GM23338 (cell line): ENCODE measurements at regions not wholly inside any gene's neighbourhood (a gene's known extent, or its start where the extent isn't known, plus 50 kb on each side); places are given as distances from the start of the nearest gene placed in this dataset.

Experiments
- ATAC-seq: fragments of 200-7000 bp; cut with Tn5 transposase; 3 replicates; pipeline ENCODE4 v1.9.1; 2020
- DNase-seq: peaks from one replicate; pipeline ENCODE4 v3.0.0-alpha.2; 2015; ENCODE audit warnings: low spot score
- H2AFZ ChIP-seq: fragments of 200-600 bp; sonication (generic); 2 replicates; pipeline ENCODE4 v1.8.0; 2016; ENCODE audit warnings: antibody characterized with exemption, mild to moderate bottlenecking, moderate library complexity
- H3F3A ChIP-seq: fragments of 200-600 bp; sonication (generic); replicated peaks from 2 replicates; pipeline ENCODE4 v1.8.0; 2017; ENCODE audit warnings: antibody characterized with exemption, mixed run types, low read depth
- H3K27ac ChIP-seq: fragments of 200-600 bp; sonication (generic); 2 replicates; pipeline ENCODE4 v1.6.1; 2016; ENCODE audit warnings: low read depth
- H3K27me3 ChIP-seq: fragments of 200-600 bp; sonication (generic); 2 replicates; pipeline ENCODE4 v1.8.0; 2016; ENCODE audit warnings: mild to moderate bottlenecking, mixed run types, moderate library complexity; ENCODE audit not compliant: insufficient read depth
- H3K36me3 ChIP-seq: fragments of 200-600 bp; sonication (generic); 2 replicates; pipeline ENCODE4 v1.8.0; 2016; ENCODE audit warnings: mild to moderate bottlenecking; ENCODE audit not compliant: insufficient read depth
- H3K4me1 ChIP-seq: fragments of 200-600 bp; sonication (generic); 2 replicates; pipeline ENCODE4 v1.8.0; 2016; ENCODE audit warnings: mild to moderate bottlenecking, moderate library complexity; ENCODE audit not compliant: insufficient read depth
- H3K4me2 ChIP-seq: fragments of 200-600 bp; sonication (generic); 2 replicates; pipeline ENCODE4 v1.7.1; 2017; ENCODE audit warnings: mixed run types
- H3K4me3 ChIP-seq: fragments of 200-600 bp; sonication (generic); 2 replicates; pipeline ENCODE4 v1.6.1; 2016; ENCODE audit warnings: mixed run types
- H3K79me2 ChIP-seq: fragments of 200-600 bp; sonication (generic); replicated peaks from 2 replicates; pipeline ENCODE4 v1.8.0; 2017; ENCODE audit warnings: mild to moderate bottlenecking; ENCODE audit not compliant: insufficient read depth
- H3K9me2 ChIP-seq: fragments of 200-600 bp; sonication (generic); 2 replicates; pipeline ENCODE4 v1.8.0; 2017; ENCODE audit not compliant: insufficient read depth
- H4K20me1 ChIP-seq: fragments of 200-600 bp; sonication (generic); replicated peaks from 2 replicates; pipeline ENCODE4 v1.8.0; 2017; ENCODE audit warnings: mild to moderate bottlenecking; ENCODE audit not compliant: insufficient read depth
- H3K27ac Mint-ChIP-seq: 2 replicates; pipeline ENCODE4 v1.8.0; 2020; ENCODE audit warnings: inconsistent platforms, mild to moderate bottlenecking, moderate library complexity, mixed read lengths
- H3K27me3 Mint-ChIP-seq: 3 replicates; pipeline ENCODE4 v1.8.0; 2022; ENCODE audit warnings: low read depth, mild to moderate bottlenecking, moderate library complexity, mixed read lengths, inconsistent platforms; ENCODE audit not compliant: insufficient read depth, poor library complexity
- H3K36me3 Mint-ChIP-seq: 3 replicates; pipeline ENCODE4 v1.8.0; 2021; ENCODE audit warnings: low read depth, mild to moderate bottlenecking, inconsistent platforms, moderate library complexity, mixed read lengths
- H3K4me1 Mint-ChIP-seq: 3 replicates; pipeline ENCODE4 v1.8.0; 2020; ENCODE audit warnings: mild to moderate bottlenecking, inconsistent platforms, mixed read lengths
- H3K4me3 Mint-ChIP-seq: 3 replicates; pipeline ENCODE4 v1.8.0; 2021; ENCODE audit warnings: moderate library complexity, mild to moderate bottlenecking, inconsistent platforms, mixed read lengths
- H3K9me3 Mint-ChIP-seq: 3 replicates; pipeline ENCODE4 v1.8.0; 2020; ENCODE audit warnings: moderate library complexity, mild to moderate bottlenecking, inconsistent platforms, mixed read lengths
- CREB1 ChIP-seq: fragments of 250-450 bp; sonication (Bioruptor Pico); IDR thresholded peaks from 2 replicates; pipeline ENCODE4 v1.5.0; 2020; ENCODE audit warnings: low read depth, mild to moderate bottlenecking, moderate library complexity
- ETS1 ChIP-seq: IDR thresholded peaks from 2 replicates; pipeline ENCODE4 v1.6.1; 2016; ENCODE audit warnings: antibody characterized with exemption
- EZH2 ChIP-seq: fragments of 200-600 bp; sonication (generic); IDR thresholded peaks from one replicate; pipeline ENCODE4 v1.8.0; 2017; ENCODE audit warnings: antibody characterized with exemption, mild to moderate bottlenecking, low read depth; ENCODE audit not compliant: unreplicated experiment
- EZH2phosphoT487 ChIP-seq: fragments of 200-600 bp; sonication (generic); IDR thresholded peaks from one replicate; pipeline ENCODE4 v1.8.1; 2018; ENCODE audit warnings: antibody characterized with exemption; ENCODE audit not compliant: unreplicated experiment
- JUNB ChIP-seq: IDR thresholded peaks from one replicate; pipeline ENCODE4 v1.6.1; 2016; ENCODE audit warnings: antibody characterized with exemption; ENCODE audit not compliant: unreplicated experiment
- POLR2AphosphoS5 ChIP-seq: IDR thresholded peaks from 2 replicates; pipeline ENCODE4 v1.6.1; 2016; ENCODE audit warnings: antibody characterized with exemption, low read depth
- REST ChIP-seq: IDR thresholded peaks from one replicate; pipeline ENCODE4 v1.6.1; 2018; ENCODE audit warnings: antibody characterized with exemption; ENCODE audit not compliant: unreplicated experiment
- STAT1 ChIP-seq: IDR thresholded peaks from one replicate; pipeline ENCODE4 v1.6.1; 2016; ENCODE audit warnings: antibody characterized with exemption; ENCODE audit not compliant: unreplicated experiment
- ZNF114 ChIP-seq: fragments of 250-450 bp; sonication (Bioruptor Pico); IDR thresholded peaks from 2 replicates; pipeline ENCODE4 v1.5.0; 2020; ENCODE audit warnings: mild to moderate bottlenecking, moderate library complexity
- ZNF331 ChIP-seq: fragments of 250-450 bp; sonication (Bioruptor Pico); IDR thresholded peaks from 2 replicates; pipeline ENCODE4 v1.5.0; 2020; ENCODE audit warnings: low read depth, mild to moderate bottlenecking, moderate library complexity
- ZNF462 ChIP-seq: fragments of 250-450 bp; sonication (Bioruptor Pico); IDR thresholded peaks from 2 replicates; pipeline ENCODE4 v1.5.0; 2020; ENCODE audit warnings: mild to moderate bottlenecking, moderate library complexity
- TF ChIP-seq, protein P1 (sequence below), 2 experiments: fragments of 200-600 bp in 1 of 2; sonication (generic) in 1 of 2; conservative IDR thresholded peaks; 2 replicates each; pipeline versions ENCODE4 v1.5.1 to v1.6.1; 2016 to 2017; ENCODE audit warnings: antibody characterized with exemption in 2 of 2, low read depth in 2 of 2, mild to moderate bottlenecking in 2 of 2, moderate library complexity in 1 of 2

GRCh38 chr5:158283397-158283796, 424.5 kb upstream of the CLINT1 start:
- no peaks in the 10 kb centered on the region for H3K4me1 Mint-ChIP-seq
- no peaks in the 10 kb centered on the region for H3K79me2 ChIP-seq
- no peak overlapping the region for H3K27ac Mint-ChIP-seq

More at GRCh38 chr5:158283397-158283796, 424.5 kb upstream of the CLINT1 start:
- Histone ChIP-seq H3K27me3 (no peaks in the 10 kb centered on the region), H3K4me1 (no peaks in the 10 kb centered on the region), H3K27ac (no peak overlapping the region), H3K36me3 (no peaks in the 10 kb centered on the region), H3K9me2 (0 out of 2 replicates have a peak, but pooled peaks cover 5% of the 10 kb centered on the region), H3K4me3 (no peak overlapping the region), H4K20me1 (no peaks in the 10 kb centered on the region), H3K4me2 (no peak overlapping the region), H3F3A (no peaks in the 10 kb centered on the region), H2AFZ (no peak overlapping the region)
- no peaks in the 10 kb centered on the region for H3K36me3 Mint-ChIP-seq
- no peaks in the 10 kb centered on the region; the same call in 2 of the 3 replicates for H3K9me3 Mint-ChIP-seq
- no peak for DNase-seq
- no peak overlapping the region for H3K4me3 Mint-ChIP-seq
- ATAC-seq = no peak
- no peak for TF ChIP-seq REST
- no peak for TF ChIP-seq ZNF462 (CRISPR knock-in tag)
- no peak for TF ChIP-seq ZNF331 (CRISPR knock-in tag)
- TF ChIP-seq ZNF114 (CRISPR knock-in tag) = no peak
- no peak for TF ChIP-seq STAT1
- no peak for TF ChIP-seq POLR2AphosphoS5
- no peak for TF ChIP-seq ETS1
- no peak for TF ChIP-seq EZH2phosphoT487
- TF ChIP-seq CREB1 (CRISPR knock-in tag) = no peak
- no peak for TF ChIP-seq JUNB
- no peak for TF ChIP-seq EZH2
- TF ChIP-seq, protein P1, sequence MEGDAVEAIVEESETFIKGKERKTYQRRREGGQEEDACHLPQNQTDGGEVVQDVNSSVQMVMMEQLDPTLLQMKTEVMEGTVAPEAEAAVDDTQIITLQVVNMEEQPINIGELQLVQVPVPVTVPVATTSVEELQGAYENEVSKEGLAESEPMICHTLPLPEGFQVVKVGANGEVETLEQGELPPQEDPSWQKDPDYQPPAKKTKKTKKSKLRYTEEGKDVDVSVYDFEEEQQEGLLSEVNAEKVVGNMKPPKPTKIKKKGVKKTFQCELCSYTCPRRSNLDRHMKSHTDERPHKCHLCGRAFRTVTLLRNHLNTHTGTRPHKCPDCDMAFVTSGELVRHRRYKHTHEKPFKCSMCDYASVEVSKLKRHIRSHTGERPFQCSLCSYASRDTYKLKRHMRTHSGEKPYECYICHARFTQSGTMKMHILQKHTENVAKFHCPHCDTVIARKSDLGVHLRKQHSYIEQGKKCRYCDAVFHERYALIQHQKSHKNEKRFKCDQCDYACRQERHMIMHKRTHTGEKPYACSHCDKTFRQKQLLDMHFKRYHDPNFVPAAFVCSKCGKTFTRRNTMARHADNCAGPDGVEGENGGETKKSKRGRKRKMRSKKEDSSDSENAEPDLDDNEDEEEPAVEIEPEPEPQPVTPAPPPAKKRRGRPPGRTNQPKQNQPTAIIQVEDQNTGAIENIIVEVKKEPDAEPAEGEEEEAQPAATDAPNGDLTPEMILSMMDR (conservative IDR thresholded peaks at IDR 0.05; ENCODE audit: low read depth in 2 of 2) = no peak
- H3K27me3 Mint-ChIP-seq = no peaks in the 10 kb centered on the region
